Glomerular visceral epithelial cell (primary cell): ENCODE measurements at regions not wholly inside any gene's neighbourhood (a gene's known extent, or its start where the extent isn't known, plus 50 kb on each side); places are given as distances from the start of the nearest gene placed in this dataset.

Experiments used
- DNase-seq: peaks from one replicate; pipeline ENCODE4 v3.0.0-alpha.2; 2016; ENCODE audit errors: extremely low spot score

GRCh38 chr17:73929860-73930430 lies 273.5 kb upstream of the RPL38 start:
- no peak for DNase-seq

- DNase-seq = no peak
Observed at GRCh38 chr17:73932216-73932749, 271.2 kb upstream of the RPL38 start.

- DNase-seq = no peak
Observed at GRCh38 chr17:73933164-73933766, 270.2 kb upstream of the RPL38 start.

- no peak for DNase-seq
Observed at GRCh38 chr17:73933871-73934270, 269.6 kb upstream of the RPL38 start.

- DNase-seq = no peak
Observed at GRCh38 chr17:73934696-73935095, 268.8 kb upstream of the RPL38 start.

- DNase-seq = no peak
Observed at GRCh38 chr17:73936908-73937627, 266.4 kb upstream of the RPL38 start.

GRCh38 chr17:73938706-73939105 lies 264.8 kb upstream of the RPL38 start:
- no peak for DNase-seq

GRCh38 chr17:73939806-73940205 lies 263.7 kb upstream of the RPL38 start:
- no peak for DNase-seq

GRCh38 chr17:73940511-73940910 lies 263.0 kb upstream of the RPL38 start:
- DNase-seq = no peak

- no peak for DNase-seq
Observed at GRCh38 chr17:73941919-73942530, 261.5 kb upstream of the RPL38 start.

- DNase-seq = no peak
Observed at GRCh38 chr17:73942703-73943415, 260.6 kb upstream of the RPL38 start.

- no peak for DNase-seq
Observed at GRCh38 chr17:73943416-73944110, 259.9 kb upstream of the RPL38 start.

GRCh38 chr17:73944366-73944765 lies 259.1 kb upstream of the RPL38 start:
- DNase-seq = no peak

- no peak for DNase-seq
Observed at GRCh38 chr17:73947281-73947965, 256.1 kb upstream of the RPL38 start.

GRCh38 chr17:73947966-73948355 lies 255.5 kb upstream of the RPL38 start:
- no peak for DNase-seq

GRCh38 chr17:73949903-73950592 lies 253.4 kb upstream of the RPL38 start:
- DNase-seq = no peak

- no peak for DNase-seq
Observed at GRCh38 chr17:73950593-73950914, 252.9 kb upstream of the RPL38 start.

GRCh38 chr17:73952082-73952479 lies 251.4 kb upstream of the RPL38 start:
- no peak for DNase-seq

- no peak for DNase-seq
Observed at GRCh38 chr17:73952480-73953205, 250.8 kb upstream of the RPL38 start.
